ENCODE measurements at regions not wholly inside any gene's neighbourhood (a gene's known extent, or its start where the extent isn't known, plus 50 kb on each side); places are given as distances from the start of the nearest gene placed in this dataset.
"Not testable (repeated sequence)": the region's sequence is repeated elsewhere in the genome, so short reads cannot be mapped to it uniquely, and the experiment has no call there.

- no peaks in the 10 kb centered on the region for H3K36me3 Mint-ChIP-seq
- no peaks in the 10 kb centered on the region for H3K4me1 Mint-ChIP-seq (ENCODE audit: low read depth)
- no peak overlapping the region for H3K4me3 Mint-ChIP-seq
- peaks cover 8% of the 10 kb centered on the region for H3K9me3 Mint-ChIP-seq (ENCODE audit: low read depth)
- no peak overlapping the region for H3K27ac Mint-ChIP-seq
- no peaks in the 10 kb centered on the region for H3K27me3 Mint-ChIP-seq
Observed at GRCh38 chr5:15373151-15373550, 126.8 kb upstream of the FBXL7 start.

GRCh38 chr5:15371184-15371583, 128.8 kb upstream of the FBXL7 start:
- Mint-ChIP-seq H3K27me3 (no peaks in the 10 kb centered on the region), H3K27ac (no peak overlapping the region), H3K36me3 (no peaks in the 10 kb centered on the region), H3K4me3 (no peak overlapping the region), H3K9me3 (ENCODE audit: low read depth) (peaks cover 12% of the 10 kb centered on the region), H3K4me1 (ENCODE audit: low read depth) (no peaks in the 10 kb centered on the region)

GRCh38 chr5:15368835-15369234, 131.1 kb upstream of the FBXL7 start:
- H3K4me3 Mint-ChIP-seq: no peak overlapping the region
- H3K4me1 Mint-ChIP-seq (ENCODE audit: low read depth): no peaks in the 10 kb centered on the region
- H3K27me3 Mint-ChIP-seq: no peaks in the 10 kb centered on the region
- H3K9me3 Mint-ChIP-seq (ENCODE audit: low read depth): peaks cover 12% of the 10 kb centered on the region
- H3K36me3 Mint-ChIP-seq: no peaks in the 10 kb centered on the region
- no peak overlapping the region for H3K27ac Mint-ChIP-seq

- Mint-ChIP-seq H3K9me3 (ENCODE audit: low read depth) (peaks cover 4% of the 10 kb centered on the region), H3K4me1 (ENCODE audit: low read depth) (no peaks in the 10 kb centered on the region), H3K27me3 (no peaks in the 10 kb centered on the region), H3K4me3 (no peak overlapping the region), H3K27ac (no peak overlapping the region), H3K36me3 (no peaks in the 10 kb centered on the region)
Observed at GRCh38 chr5:15367489-15367888, 132.5 kb upstream of the FBXL7 start.

GRCh38 chr5:15366676-15367391, 133.1 kb upstream of the FBXL7 start:
- Mint-ChIP-seq H3K9me3 (ENCODE audit: low read depth) (peaks cover 4% of the 10 kb centered on the region), H3K4me1 (ENCODE audit: low read depth) (no peaks in the 10 kb centered on the region), H3K36me3 (no peaks in the 10 kb centered on the region), H3K27me3 (no peaks in the 10 kb centered on the region), H3K4me3 (no peak overlapping the region), H3K27ac (no peak overlapping the region)

- H3K4me1 Mint-ChIP-seq (ENCODE audit: low read depth): no peaks in the 10 kb centered on the region
- H3K27ac Mint-ChIP-seq: no peak overlapping the region
- H3K9me3 Mint-ChIP-seq (ENCODE audit: low read depth): peaks cover 4% of the 10 kb centered on the region
- H3K36me3 Mint-ChIP-seq: no peaks in the 10 kb centered on the region
- H3K27me3 Mint-ChIP-seq: no peaks in the 10 kb centered on the region
- no peak overlapping the region for H3K4me3 Mint-ChIP-seq
Observed at GRCh38 chr5:15365070-15365469, 134.9 kb upstream of the FBXL7 start.

GRCh38 chr5:15363601-15364000, 136.4 kb upstream of the FBXL7 start:
- H3K4me1 Mint-ChIP-seq (ENCODE audit: low read depth): no peaks in the 10 kb centered on the region
- H3K27ac Mint-ChIP-seq: no peak overlapping the region
- no peak overlapping the region for H3K4me3 Mint-ChIP-seq
- no peaks in the 10 kb centered on the region for H3K36me3 Mint-ChIP-seq
- peaks cover 9% of the 10 kb centered on the region for H3K9me3 Mint-ChIP-seq (ENCODE audit: low read depth)
- H3K27me3 Mint-ChIP-seq: no peaks in the 10 kb centered on the region

- not testable (repeated sequence) for H3K27ac Mint-ChIP-seq; H3K27me3 Mint-ChIP-seq; H3K9me3 Mint-ChIP-seq (ENCODE audit: low read depth); H3K4me3 Mint-ChIP-seq; H3K36me3 Mint-ChIP-seq; H3K4me1 Mint-ChIP-seq (ENCODE audit: low read depth)
Observed at GRCh38 chr5:15357092-15357453, 142.9 kb upstream of the FBXL7 start.

- H3K36me3 Mint-ChIP-seq; H3K4me1 Mint-ChIP-seq (ENCODE audit: low read depth); H3K9me3 Mint-ChIP-seq (ENCODE audit: low read depth); H3K27me3 Mint-ChIP-seq; H3K27ac Mint-ChIP-seq; H3K4me3 Mint-ChIP-seq: not testable (repeated sequence)
Observed at GRCh38 chr5:15356308-15357091, 143.5 kb upstream of the FBXL7 start.

- H3K27ac Mint-ChIP-seq: no peak overlapping the region
Observed at GRCh38 chr5:15354021-15354420, 146.0 kb upstream of the FBXL7 start.

GRCh38 chr5:15353086-15353645, 146.8 kb upstream of the FBXL7 start:
- Mint-ChIP-seq H3K4me1 (ENCODE audit: low read depth) (no peaks in the 10 kb centered on the region), H3K27ac (no peak overlapping the region), H3K27me3 (no peaks in the 10 kb centered on the region), H3K9me3 (ENCODE audit: low read depth) (peaks cover 4% of the 10 kb centered on the region), H3K4me3 (no peak overlapping the region), H3K36me3 (no peaks in the 10 kb centered on the region)

More at GRCh38 chr5:15354021-15354420, 146.0 kb upstream of the FBXL7 start:
- H3K4me3 Mint-ChIP-seq: no peak overlapping the region
- no peaks in the 10 kb centered on the region for H3K36me3 Mint-ChIP-seq
- peaks cover 4% of the 10 kb centered on the region for H3K9me3 Mint-ChIP-seq (ENCODE audit: low read depth)
- H3K4me1 Mint-ChIP-seq (ENCODE audit: low read depth): no peaks in the 10 kb centered on the region
- no peaks in the 10 kb centered on the region for H3K27me3 Mint-ChIP-seq

- Mint-ChIP-seq H3K4me3 (no peak overlapping the region), H3K27ac (no peak overlapping the region), H3K36me3 (no peaks in the 10 kb centered on the region), H3K27me3 (no peaks in the 10 kb centered on the region), H3K9me3 (ENCODE audit: low read depth) (peaks cover 4% of the 10 kb centered on the region), H3K4me1 (ENCODE audit: low read depth) (no peaks in the 10 kb centered on the region)
Observed at GRCh38 chr5:15350614-15351013, 149.4 kb upstream of the FBXL7 start.

- Mint-ChIP-seq H3K27ac (no peak overlapping the region), H3K27me3 (no peaks in the 10 kb centered on the region), H3K9me3 (ENCODE audit: low read depth) (peaks cover 4% of the 10 kb centered on the region), H3K4me3 (no peak overlapping the region), H3K36me3 (no peaks in the 10 kb centered on the region), H3K4me1 (ENCODE audit: low read depth) (no peaks in the 10 kb centered on the region)
Observed at GRCh38 chr5:15346738-15347137, 153.2 kb upstream of the FBXL7 start.

GRCh38 chr5:15344954-15345353, 155.0 kb upstream of the FBXL7 start:
- Mint-ChIP-seq H3K36me3 (no peaks in the 10 kb centered on the region), H3K4me1 (ENCODE audit: low read depth) (no peaks in the 10 kb centered on the region), H3K4me3 (no peak overlapping the region), H3K27ac (no peak overlapping the region), H3K27me3 (no peaks in the 10 kb centered on the region), H3K9me3 (ENCODE audit: low read depth) (peaks cover 4% of the 10 kb centered on the region)

GRCh38 chr5:15338546-15338945, 161.4 kb upstream of the FBXL7 start:
- Mint-ChIP-seq H3K4me3 (no peak overlapping the region), H3K27me3 (no peaks in the 10 kb centered on the region), H3K27ac (no peak overlapping the region), H3K36me3 (no peaks in the 10 kb centered on the region), H3K9me3 (ENCODE audit: low read depth) (peaks cover 8% of the 10 kb centered on the region), H3K4me1 (ENCODE audit: low read depth) (no peaks in the 10 kb centered on the region)
